ENCODE measurements at regions not wholly inside any gene's neighbourhood (a gene's known extent, or its start where the extent isn't known, plus 50 kb on each side); places are given as distances from the start of the nearest gene placed in this dataset.

DNA sequence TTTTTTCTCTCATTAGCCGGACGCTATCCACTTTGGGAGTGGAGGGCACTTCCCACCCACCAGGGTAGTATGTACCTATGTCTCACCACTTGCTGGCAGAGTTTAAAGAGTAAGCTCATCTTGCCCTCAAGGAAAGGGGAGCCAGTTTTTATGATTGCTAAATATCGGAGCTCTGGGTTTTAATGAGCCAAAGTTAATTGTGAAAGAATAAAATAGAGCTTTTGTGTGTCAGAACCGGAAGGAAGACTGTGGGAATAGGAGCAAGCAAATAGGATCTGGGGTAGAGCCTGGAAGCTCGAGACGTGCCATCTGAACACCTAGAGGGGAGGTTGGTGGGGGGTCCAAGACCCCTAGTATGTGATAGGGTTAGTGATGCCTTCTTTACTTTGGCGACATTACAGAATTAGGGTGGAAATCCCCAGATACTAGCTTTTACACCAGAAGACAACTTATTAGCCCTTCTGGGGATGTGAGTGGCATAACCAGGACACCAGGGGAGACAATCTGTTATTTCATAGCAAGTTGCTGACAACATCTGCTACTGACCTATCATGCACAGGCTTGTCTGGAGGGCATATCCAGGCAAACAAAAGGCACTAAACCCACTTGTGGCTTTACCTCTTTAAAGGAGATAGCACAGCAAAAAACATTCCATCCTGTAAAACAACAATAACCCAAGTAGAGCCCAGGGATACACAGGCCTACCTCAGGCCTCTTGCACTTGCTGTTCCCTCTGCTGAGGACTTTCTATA lies 333.8 kb downstream of the ZNF621 start:
- DNase-seq (ENCODE audit: low read depth in 2 of 2) = no peak

GRCh38 chr3:40862946-40863345 lies 336.4 kb upstream of the CTNNB1 start:
- no peak for DNase-seq (ENCODE audit: low read depth in 2 of 2)

DNA sequence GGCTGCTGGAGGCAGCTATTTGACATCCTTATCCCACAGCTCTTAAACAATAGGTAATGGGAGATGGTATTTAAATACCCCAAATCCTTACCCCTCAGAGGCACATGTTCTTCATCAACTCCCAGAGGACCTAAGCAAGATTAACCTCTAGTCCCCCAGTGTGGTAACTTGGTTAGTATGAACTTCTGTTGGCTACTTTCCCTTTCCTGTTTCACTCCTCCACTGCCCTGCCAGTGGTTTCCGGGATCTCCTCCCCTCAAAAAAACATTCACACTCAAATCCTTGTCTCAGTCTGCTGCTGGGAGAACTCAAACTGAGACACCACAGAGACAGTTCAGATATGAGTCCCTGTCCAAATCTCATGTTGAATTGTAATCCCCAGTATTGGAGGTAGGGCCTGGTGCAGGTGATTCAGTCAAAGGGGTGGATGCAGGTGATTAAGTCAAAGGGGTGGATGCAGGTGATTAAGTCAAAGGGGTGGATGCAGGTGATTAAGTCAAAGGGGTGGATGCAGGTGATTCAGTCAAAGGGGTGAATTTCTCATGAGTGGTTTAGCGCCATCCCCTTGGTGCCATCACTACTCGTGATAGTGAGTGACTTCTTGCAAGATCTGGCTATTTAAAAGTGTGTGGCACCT lies 335.0 kb upstream of the CTNNB1 start:
- no peak for DNase-seq (ENCODE audit: low read depth in 2 of 2)

- no peak for DNase-seq (ENCODE audit: low read depth in 2 of 2)
Measured at GRCh38 chr3:40864915-40865314, 334.4 kb upstream of the CTNNB1 start.

DNA sequence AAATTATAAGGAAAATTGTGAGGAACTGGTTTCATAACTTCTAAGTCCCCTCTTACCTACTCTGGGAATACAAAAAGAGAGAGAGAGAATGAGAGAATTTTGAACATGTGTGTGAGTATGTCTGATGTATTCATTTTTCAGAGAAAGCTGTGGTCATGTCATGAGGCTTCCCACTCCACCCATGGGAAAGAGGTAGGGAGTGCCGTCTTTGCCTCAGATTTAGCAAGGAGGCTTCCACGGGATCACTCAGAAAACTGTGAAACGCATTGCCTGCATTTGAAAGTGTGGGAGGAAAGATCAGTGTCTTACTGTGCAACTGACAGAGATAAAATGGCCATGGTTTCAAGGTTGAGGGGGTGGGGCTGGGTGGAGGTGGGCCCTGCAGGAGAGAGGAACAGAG lies 331.5 kb upstream of the CTNNB1 start:
- DNase-seq (ENCODE audit: low read depth in 2 of 2) = no peak

GRCh38 chr3:40869013-40869412 lies 330.3 kb upstream of the CTNNB1 start:
- DNase-seq (ENCODE audit: low read depth in 2 of 2) = no peak

- no peak for DNase-seq (ENCODE audit: low read depth in 2 of 2)
Measured at GRCh38 chr3:40869939-40870338, 329.4 kb upstream of the CTNNB1 start.

DNA sequence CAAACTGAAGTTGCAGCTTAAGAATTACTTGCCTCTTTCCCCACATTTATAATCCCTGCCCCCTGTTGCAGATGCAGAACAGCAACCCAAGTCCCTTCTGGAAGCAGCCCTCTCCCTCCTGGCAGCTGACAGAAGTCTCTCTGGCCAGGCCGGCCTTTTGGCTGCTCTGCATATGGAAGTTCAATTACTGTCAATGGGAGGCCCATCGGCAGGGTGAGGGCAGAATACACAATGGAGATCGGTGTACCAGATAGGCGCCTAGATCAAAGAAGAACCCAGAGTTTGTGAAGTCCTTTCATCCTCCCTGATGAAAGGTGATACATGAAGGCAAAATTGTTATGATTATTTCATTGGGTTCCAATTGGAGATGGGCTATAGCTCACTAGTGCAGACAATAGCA lies 327.9 kb upstream of the CTNNB1 start:
- no peak for DNase-seq (ENCODE audit: low read depth in 2 of 2)

GRCh38 chr3:40872258-40872920 lies 326.9 kb upstream of the CTNNB1 start:
- no peak for DNase-seq (ENCODE audit: low read depth in 2 of 2)

DNA sequence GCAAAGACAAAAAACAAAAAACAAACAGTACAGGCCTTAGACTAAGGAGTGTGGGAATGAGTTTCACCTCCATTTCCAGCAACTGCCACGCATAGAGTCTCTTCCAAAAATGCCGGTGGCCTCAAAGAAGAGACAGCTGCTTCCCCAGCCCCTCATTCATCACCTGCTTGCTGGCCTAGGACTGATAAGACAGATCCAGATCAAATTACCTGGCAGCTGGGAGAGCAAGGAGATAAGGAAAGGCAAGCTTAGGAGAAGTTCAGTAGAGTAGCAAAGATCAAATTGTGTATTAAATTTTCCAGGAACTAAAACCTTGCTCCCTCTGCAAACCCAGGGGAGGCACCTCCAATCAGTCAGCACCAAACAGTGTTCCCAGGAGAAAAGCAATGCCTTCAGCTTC lies 325.8 kb upstream of the CTNNB1 start:
- DNase-seq (ENCODE audit: low read depth in 2 of 2) = no peak

GRCh38 chr3:40873934-40874699 lies 325.2 kb upstream of the CTNNB1 start:
- DNase-seq (ENCODE audit: low read depth in 2 of 2) = no peak

GRCh38 chr3:40875581-40875980 lies 323.7 kb upstream of the CTNNB1 start:
- no peak for DNase-seq (ENCODE audit: low read depth in 2 of 2)

GRCh38 chr3:40876009-40876408 lies 323.3 kb upstream of the CTNNB1 start:
- no peak for DNase-seq (ENCODE audit: low read depth in 2 of 2)

- no peak for DNase-seq (ENCODE audit: low read depth in 2 of 2)
Measured at GRCh38 chr3:40876496-40876895, 322.8 kb upstream of the CTNNB1 start.

DNA sequence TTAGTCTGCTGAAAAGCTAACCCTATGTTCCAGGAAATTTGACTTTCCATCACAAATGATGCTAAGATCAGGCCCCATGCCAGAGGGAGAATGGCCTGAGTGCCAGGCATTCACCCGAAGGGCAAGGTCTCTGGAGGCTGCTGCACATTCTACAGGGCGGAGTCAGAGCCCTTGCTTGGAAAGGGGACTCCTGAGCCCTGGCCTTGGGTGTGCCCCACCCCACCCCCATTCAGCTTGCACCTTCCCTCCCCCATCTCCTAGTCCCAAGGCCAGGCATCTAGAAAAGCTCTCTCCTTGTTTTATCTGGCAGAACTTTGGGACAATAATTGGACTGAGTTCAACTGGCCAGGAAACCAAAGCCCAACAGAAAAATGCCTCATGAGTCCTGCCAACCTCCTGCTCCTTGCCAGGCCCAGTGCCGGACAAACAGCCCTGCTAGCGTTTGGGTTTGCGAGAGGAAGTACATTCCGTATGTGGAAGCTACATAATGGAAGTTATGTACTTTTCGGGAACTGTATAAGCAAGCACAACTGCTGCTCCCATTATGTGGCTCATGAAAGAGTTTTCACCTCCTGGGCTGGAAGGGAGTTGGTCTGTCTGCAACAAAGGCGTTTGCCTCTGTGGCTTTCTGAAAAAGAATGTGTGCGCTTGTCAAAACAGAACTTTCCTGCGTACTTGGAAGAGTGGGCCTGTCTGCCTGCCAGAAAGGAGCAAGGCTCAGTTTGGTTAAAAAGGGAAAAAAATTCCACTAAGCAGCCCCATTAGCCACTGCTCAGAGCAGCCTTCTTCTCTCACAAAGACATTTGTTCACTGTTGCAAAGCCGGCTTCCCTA lies 321.5 kb upstream of the CTNNB1 start:
- DNase-seq (ENCODE audit: low read depth in 2 of 2) = no peak

DNA sequence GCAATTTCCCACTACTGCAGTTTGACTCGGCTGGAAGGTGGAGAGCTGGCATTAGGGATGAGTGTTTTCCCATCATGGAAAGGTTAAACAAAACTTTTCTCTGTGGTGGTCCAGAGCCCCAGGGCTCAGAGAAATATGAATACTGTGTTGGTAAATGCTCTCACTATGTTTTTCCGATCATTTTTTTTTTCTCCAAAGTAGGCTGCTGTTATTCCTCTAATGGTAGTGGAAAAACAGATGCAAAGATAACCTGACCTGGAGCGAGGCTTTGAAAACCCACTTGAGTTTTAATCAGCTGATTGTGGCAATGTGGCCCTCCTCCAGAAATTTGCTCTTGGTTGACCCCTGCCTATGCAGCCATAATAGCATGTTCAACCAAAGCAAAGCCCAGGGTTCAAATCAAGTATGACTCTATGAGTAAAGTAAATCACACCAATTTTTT lies 320.8 kb upstream of the CTNNB1 start:
- DNase-seq (ENCODE audit: low read depth in 2 of 2) = no peak

GRCh38 chr3:40885430-40885829 lies 313.9 kb upstream of the CTNNB1 start:
- no peak for DNase-seq (ENCODE audit: low read depth in 2 of 2)

DNA sequence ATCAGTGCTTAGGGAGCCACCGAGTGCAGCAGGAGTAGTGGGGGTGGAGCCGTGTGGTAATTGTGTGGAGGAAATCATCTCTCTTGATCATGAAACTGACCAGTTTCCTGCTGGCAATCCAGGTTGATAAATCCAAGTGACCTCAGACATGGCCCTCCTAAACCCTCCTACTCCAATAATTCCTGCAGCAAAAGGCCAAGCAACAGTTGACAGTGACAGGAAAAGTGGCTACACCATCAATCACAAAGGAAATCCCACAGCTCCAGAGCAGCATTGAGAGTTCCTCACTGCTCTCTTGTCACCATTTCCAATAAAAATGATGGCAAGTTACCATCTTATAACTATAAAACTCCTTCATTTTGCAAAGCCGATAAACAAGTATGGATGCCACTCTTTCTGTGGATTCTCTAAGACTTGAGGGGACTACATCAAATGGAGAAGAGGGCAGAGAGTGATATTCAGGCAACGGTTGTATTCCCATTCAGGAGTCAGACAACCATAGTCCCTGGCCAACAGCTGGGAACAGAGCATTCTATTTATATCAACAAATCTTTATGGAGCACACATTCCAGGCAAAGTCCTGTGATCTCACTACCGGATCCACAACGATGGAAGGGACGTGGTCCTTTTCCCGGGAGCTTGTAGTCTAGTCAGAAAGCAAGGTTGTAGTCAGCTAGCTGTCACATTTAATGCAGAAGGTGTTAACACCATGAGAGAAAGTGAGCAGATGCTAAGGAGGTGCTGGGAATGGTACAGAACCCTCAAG lies 312.5 kb upstream of the CTNNB1 start:
- no peak for DNase-seq (ENCODE audit: low read depth in 2 of 2)

DNA sequence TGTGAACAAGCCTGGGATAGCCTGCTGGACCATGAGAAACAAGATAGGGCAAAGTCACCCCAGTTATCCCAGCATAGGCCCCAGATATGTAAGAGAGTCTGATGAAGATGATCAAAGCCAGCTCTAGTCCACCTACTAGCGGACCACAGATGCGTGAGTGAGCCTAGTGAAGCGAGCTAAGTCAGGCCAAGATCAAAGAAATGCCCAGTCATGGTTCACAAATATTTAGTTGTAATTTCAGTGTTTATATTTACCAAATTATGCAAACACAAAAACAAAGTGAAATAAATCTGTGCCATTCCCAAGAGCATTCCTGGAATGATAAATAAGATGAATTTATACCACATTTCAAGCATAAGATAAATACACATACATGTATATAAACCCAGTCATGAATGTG lies 308.1 kb upstream of the CTNNB1 start:
- no peak for DNase-seq (ENCODE audit: low read depth in 2 of 2)

DNA sequence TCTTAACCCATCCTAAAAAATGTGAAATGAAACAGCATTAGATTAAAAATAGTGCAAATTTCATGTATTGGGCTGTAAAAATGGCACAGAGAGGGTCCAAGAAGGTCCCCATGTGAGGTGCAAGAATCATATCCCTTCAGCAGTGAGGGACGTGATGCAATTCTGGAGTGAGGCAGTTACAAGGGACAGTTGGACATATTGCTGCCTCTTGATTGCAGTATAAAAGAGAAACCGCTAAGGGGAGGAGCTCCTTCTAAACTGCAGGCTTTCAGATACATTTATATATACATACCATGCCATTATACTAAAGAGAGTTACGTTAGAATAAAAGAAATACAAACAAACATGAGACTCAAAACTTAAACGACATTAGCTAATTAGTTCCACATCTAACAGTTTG lies 304.2 kb upstream of the CTNNB1 start:
- no peak for DNase-seq (ENCODE audit: low read depth in 2 of 2)

DNA sequence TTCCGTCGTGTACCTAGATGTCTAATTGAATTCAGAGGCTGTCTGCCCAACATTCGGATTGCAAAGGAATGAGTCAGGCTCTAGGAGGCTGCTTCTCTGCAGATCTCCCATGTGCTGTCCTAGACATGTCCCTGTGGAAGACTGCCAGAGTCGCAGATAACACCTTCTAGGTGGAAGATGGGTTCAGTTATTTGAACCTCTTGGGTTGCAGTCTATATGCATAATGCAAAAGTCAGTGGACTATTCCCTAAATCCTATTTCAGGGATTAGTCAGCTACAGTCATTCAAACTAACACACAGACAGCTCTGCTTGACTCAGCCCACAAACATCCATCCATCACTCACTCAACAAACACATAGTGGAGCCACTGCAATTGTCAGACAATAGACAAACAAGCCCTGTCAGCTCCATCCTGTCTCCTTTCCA lies 300.0 kb upstream of the CTNNB1 start:
- no peak for DNase-seq (ENCODE audit: low read depth in 2 of 2)

Data from activated CD8-positive, alpha-beta memory T cell treated with anti-CD3 and anti-CD28 coated beads for 4 hours (primary cell).